ENCODE measurements at regions not wholly inside any gene's neighbourhood (a gene's known extent, or its start where the extent isn't known, plus 50 kb on each side); places are given as distances from the start of the nearest gene placed in this dataset.

DNA sequence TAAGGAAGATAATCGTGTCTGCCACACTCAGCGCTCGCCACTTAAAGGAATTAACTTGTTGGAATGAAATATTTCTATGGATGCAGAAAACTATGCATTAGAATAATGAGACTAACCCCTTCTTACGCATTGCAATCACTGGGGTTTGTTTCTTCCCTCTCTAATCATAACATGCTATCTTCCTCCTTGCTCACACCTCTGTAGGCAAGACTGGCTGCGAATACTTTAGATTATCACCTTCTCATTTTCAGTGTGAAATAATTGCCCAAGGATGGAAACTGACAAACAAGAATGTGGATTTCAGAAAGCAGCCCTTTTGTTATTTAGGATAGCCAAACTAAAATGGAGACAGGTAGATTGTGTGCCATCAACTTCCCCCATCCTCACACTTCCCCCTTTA, 349.4 kb downstream of the MID1IP1 start:
- no peak for DNase-seq

DNA sequence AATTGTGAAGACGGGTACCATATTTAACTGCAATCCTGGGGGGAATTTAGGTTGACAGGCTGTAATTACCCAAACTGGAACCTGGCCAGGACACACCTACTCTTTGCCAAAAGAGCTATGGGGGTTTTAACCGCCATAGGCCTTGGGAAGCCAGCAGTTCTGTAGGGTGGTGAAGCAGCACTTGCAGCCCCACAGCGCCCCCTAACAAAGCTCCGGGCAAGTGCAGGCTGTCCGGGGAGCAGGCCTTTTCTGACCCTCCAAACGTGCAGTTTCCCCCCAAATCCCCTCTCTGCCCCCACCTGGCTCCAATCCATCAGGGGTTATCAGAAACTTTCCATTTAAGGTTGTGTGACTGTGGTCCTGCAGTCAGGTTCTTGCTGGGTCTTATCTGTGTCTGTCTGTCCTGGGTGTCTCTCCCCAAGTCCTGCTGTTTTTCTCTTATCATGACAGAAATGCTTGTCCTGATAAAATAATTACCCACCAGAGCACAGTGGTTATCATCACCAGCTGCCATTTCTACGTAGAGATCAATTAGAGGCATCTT, 350.9 kb downstream of the MID1IP1 start:
- DNase-seq, result peak; percentile 90

DNA sequence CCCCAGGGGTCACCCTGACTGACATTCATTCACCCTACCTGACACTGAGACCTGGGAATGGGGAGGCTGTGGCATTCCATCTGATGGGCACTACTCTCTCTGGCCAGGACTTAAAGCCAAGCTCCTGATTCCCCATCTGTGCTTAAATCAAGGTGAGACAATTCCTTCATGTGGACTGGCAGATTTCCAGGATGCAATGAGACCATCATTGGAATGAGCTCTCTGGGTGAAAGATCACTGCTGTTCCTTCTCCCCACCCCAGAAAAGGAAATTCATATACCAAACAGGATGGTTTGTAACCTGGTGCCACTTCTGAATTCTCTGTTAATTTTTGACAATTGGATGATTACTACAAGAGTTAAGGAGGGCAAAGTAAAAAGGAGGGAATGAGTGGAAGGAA, 354.8 kb downstream of the MID1IP1 start:
- DNase-seq, result no peak

GRCh38 chrX:39157006-39157405, 355.7 kb downstream of the MID1IP1 start:
- DNase-seq, result no peak

DNA sequence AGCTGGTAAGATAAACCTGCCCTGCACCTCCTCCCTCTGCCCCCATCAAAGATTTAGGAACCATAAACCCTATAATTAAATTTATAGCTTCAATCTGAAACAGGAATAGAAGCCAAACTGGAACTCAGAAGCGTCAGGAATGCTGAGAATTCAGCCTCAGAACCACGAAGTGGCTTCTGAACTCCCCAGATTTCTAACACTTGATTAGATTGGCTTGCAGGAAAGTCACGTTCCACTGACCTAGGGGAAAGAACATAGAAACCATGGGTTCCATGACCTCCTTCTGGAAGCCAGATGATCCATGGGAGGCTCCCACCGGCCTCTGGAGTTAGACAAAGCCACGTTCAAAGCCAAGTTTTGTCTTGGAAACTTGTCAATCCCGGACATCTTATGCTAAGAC, 356.5 kb downstream of the MID1IP1 start:
- DNase-seq, result peak; percentile 71

DNA sequence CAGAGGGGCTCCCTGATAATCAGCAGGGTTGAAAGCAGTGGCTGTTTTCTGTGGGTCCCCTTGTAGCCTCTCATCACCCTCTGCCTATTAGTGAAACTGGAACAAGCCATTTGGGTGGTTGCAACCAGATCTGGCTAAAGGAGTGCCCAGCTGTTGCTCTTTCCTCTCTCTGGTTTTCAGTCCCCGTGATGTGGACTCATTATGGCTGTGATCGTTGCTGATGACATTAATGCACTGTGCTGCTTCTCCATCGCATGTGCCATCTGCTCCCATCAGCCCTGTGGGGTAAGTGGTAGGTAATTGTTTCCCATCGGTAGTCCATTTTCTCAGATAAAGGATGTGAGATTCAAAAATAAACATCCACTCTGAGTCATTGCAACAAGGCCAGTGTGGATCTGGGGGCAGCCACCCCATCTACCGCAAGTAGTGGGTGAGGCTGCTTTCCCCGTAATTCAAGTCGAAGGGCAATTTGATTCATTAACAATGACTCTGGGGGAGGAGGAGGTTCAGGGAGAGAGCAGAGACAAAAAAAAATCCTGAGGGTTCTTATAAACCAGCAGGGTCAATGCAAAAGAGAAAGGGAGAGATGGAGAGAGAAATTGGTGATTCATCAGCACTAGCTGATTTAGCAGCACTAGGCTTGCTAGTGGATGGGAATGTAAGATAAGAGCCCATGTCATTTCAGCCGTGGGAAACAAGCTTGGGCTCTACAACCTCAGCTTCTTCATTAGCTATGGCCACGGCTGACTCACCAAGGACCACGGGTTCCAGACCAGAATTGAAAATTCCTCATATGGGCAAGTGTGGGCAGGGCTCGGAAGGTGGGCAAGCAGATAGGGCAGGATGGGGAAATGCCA, 357.8 kb downstream of the MID1IP1 start:
- peak; percentile 87 for DNase-seq

DNA sequence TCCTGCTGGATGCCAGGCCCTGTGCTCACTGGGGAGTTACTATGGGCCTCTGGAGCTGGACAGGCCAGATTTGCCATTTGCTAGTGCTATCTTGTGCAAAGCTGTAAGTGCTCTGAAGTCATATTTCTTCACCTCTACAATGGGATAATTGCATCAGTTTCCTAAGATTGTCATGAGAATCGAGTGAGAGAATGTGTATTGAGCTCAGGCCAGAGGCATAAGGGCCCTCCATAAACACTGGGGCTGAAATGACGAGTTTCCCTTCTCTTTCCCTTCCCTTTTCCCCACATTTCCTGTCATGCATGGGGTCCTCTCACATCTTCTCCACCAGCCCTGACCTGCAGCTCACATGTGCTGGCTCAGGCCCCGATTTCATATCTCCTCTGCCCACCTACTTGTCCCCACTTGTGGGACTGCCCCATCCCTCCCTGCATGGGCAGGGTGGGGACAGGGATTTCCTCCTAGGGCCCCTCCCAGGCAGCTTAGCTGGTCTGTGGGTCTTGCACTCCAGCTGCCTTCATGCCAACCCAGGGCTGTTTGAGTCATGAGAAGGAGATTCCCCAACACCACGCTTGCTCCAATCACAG, 358.8 kb downstream of the MID1IP1 start:
- DNase-seq, result no peak

DNA sequence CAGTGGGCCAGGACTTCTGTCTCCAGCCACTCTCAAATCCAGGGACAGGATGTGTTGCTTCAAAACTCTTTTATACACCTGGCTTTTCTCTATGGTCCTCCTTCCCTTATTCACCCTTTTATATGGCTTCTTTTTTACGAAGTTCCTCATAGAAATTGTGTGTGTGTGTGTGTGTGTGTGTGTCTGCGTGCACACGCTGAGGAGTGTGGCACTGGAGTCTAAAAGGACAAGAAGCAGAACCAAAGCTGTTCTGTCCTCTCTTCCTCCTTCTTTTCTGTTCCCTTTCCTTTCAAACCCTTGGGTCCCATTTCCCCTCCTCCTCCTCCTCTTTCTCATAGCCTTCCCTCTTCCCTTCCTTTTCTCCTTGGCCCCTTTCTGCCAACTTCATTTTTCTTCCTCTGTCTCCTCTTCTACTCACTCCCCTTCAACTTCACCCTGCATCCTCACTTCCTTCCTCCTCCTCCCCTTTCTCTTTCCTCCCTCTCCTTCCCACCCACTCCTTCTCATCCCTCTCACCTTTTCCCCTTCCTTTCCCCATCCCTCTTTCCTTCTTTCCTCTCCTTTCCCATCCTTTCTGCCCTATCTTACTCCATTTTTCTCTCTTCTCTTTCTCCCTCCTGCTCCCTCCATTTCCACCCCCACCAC, 360.5 kb downstream of the MID1IP1 start:
- no peak for DNase-seq

DNA sequence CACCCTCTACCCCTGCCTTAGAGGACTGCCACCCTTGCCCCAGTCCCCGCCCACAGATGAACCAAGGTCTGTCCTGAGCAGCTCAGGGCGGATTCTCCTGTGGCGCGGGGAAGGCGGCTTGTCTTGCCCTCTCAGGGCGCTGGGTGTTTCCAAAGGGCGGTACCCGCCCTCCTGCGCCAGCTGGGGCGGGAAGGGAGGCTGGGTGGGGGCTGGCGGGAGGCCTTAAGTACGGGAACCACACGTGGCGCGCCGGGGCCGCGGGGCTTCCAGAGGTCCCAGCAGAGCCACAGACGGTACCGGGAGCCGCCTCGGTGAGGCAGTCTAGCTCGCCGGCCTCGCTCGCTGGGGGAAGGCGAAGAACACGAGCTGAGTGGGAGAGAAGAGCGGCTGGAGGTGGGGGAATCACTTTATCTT, 361.1 kb downstream of the MID1IP1 start:
- DNase-seq, result no peak

GRCh38 chrX:39163581-39164126, 362.4 kb downstream of the MID1IP1 start:
- DNase-seq, result no peak

GRCh38 chrX:39164212-39164611, 363.0 kb downstream of the MID1IP1 start:
- no peak for DNase-seq

DNA sequence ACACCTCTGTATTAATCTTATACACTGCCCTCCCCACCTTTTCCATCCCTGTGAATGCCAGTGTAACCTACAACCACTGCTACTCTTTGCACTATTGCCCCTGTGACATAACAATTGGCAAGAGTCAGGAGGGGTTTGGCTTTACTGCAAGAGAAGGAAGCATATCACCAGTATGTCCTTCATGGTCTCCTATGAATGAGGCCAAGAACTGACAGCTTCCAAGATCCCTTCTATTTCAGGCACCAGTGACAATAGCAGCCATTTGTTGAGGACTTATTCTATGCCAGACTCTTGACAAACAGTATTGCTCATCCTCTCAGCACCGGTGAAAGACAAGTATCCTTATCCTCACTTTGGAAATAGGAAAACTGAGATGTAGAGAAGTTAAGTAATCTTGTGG, 363.9 kb downstream of the MID1IP1 start:
- no peak for DNase-seq

DNA sequence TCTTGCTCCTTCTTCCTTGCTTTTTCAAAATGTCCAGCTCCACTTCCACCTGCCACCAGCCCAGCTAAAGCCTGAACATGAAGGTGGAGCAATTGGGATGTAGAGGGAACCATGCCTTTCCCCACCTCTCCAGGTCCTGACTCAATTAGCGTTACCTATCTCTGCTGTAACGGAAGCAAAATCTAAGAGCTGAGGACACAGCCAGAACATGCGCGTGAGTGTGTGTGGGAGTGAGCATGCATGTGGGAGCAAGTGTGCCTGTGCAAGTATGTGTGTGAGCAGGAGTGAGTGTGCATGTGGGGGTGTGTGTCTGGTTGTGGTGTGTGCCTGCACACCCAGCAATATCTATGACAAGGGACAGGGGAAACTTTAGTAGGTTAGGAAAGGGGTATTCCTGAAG, 364.5 kb downstream of the MID1IP1 start:
- no peak for DNase-seq

GRCh38 chrX:39167791-39168190, 366.5 kb downstream of the MID1IP1 start:
- no peak for DNase-seq

GRCh38 chrX:39168609-39169008, 367.4 kb downstream of the MID1IP1 start:
- no peak for DNase-seq

DNA sequence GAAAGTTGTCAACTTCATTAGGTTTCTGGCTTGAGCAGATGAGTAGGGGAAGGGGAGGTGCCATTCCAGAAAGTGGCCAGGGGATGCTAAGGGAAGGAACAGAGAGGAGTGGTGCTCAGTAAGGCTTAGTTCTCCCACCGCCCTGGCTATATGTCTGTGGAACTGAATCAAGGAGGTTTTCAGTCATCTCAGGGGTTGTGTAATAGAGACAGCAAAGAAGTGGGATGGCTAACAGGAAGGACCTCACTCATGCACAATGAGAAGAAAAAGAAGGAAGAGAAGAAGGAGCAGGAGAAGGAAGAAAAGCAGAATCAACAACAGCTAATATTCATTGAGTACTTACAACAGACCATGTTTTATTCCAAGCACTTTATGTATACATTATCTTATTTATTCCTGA, 368.7 kb downstream of the MID1IP1 start:
- DNase-seq, result no peak

GRCh38 chrX:39170464-39170863, 369.2 kb downstream of the MID1IP1 start:
- DNase-seq, result no peak

DNA sequence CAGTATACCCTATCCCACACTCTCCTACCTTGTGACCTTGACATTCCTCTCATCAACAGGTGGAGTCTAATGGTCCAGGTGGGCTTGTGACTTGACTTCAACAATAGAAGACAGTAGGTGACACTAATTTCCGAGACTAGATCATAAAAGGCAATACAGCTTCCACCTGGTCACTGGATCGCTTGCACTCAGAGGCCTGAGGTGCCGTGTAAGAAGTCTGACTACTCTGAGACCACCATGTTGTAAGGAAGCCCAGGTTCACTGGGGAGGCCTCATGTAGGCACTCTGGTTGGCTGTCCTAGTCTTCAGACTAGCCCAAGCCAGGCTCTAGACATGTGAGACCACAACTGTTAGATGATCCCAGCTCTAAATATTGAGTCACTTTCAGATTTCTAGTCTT, 370.4 kb downstream of the MID1IP1 start:
- no peak for DNase-seq

GRCh38 chrX:39174241-39174771, 373.0 kb downstream of the MID1IP1 start:
- no peak for DNase-seq

DNA sequence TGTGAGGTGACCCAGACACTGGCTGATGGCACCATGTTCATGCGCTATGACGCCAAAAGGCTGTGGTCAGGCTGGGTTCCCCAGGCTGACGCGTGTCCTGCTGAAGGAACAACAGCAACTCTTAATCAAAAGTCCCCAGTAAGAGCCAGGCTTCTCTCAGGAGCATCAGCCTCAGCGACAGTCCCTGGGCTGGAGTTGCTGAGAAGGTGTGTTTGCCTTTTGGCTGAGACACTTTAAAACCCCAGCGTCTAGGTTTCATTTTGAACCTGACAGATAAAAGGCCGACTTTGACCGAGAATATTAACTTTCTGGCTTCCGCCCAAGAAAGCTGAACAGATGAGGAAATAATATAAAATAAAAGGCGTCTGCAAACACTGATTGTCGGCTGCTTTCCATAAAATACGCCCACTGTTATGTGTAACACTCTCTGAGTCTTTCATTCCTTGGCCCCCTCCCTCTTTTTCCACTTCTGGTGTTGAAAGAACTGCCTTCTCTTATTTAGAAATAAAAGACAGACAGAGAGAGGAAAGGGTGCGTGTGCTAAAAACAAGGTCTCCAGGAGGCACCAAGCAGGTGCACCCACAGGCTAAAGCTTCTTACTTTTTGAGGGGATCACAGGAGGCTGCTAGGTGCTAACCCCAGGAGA, 373.6 kb downstream of the MID1IP1 start:
- DNase-seq, result peak; percentile 81

DNA sequence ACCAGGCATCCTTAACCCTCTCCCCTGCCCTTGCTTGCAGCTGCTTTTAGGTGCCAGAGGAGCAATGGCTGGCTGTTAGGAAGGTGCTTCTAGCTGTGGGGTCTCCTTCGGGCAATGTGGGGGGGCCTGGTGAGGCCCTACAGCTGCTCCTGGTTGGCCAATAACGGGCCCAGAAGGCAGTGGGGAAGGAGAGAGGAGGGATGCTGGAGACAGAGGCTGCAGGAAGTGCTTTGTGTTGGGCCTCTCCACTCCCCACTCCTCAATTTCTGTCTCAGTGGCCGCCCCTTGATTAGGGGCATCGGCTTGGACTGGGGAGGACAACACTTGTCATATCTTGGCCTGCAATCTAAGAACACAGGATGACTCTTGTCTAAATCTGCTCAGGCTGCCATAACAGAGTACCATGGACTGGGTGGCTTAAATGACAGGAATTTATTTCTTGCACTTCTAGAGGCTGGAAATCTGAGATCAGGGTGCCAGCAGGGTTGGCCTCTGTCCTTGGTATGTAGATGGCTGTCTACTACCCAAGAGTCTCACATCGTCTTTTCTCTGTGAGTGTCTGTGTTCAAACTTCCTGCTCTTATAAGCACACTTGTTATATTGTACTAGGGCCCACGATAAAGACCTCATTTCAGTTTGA, 374.3 kb downstream of the MID1IP1 start:
- no peak for DNase-seq

- no peak for DNase-seq
These were observed 374.8 kb downstream of the MID1IP1 start for GRCh38 chrX:39176105-39176504.
